GM18508 (cell line): ENCODE measurements at regions not wholly inside any gene's neighbourhood (a gene's known extent, or its start where the extent isn't known, plus 50 kb on each side); places are given as distances from the start of the nearest gene placed in this dataset.
"Not testable (repeated sequence)": the region's sequence is repeated elsewhere in the genome, so short reads cannot be mapped to it uniquely, and the experiment has no call there.

ENCODE experiments used
- ATAC-seq: cut with Tn5 transposase; IDR thresholded peaks from one replicate; pipeline ENCODE4 v1.9.1; 2021; ENCODE audit warnings: moderate number of reproducible peaks; ENCODE audit not compliant: insufficient read depth, unreplicated experiment

- ATAC-seq, result no peak
Observed at GRCh38 chr2:176876493-176877103, 336.0 kb upstream of the HNRNPA3 start.

- no peak for ATAC-seq
Observed at GRCh38 chr2:176879426-176879995, 333.1 kb upstream of the HNRNPA3 start.

DNA sequence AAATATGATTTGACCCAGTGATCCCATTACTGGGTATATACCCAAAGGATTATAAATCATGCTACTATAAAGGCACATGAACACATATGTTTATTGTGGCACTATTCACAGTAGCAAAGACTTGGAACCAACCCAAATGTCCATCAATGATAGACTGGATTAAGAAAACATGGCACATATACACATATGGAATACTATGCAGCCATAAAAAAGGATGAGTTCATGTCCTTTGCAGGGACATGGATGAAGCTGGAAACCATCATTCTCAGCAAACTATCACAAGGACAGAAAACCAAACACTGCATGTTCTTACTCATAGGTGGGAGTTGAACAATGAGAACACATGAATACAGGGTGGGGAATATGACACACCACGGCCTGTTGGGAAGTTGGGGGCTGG lies 330.5 kb upstream of the HNRNPA3 start:
- ATAC-seq, result not testable (repeated sequence)

DNA sequence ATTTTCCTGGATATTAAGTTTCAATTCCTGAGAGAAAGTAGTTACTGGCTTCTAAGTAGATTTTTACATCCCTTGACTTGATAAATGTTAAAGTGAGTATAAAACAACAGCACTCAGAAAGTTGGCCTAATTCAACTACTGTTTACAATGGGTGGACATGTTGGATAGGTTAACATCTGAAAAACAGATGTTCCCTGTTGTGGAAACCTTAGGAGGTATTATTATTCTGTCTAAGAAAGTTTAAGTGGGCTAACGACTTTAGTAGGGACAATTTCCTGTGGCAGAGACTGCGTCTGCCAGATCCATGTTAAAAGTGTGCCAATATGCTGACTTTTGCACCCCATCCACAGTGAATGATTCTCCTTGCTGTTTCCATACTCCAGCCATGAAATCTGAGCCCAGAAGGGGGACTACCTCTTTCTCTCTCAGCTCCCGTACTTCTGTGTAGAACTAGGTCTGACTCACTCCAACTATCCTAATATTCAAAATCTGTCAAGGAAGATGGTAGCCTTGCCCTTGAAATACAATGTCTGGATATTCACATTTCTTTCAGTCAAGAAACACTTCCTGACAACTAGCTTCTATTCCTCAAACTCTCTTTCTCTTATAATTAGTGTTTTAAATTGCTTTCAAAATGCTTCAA lies 327.5 kb upstream of the HNRNPA3 start:
- ATAC-seq, result no peak

DNA sequence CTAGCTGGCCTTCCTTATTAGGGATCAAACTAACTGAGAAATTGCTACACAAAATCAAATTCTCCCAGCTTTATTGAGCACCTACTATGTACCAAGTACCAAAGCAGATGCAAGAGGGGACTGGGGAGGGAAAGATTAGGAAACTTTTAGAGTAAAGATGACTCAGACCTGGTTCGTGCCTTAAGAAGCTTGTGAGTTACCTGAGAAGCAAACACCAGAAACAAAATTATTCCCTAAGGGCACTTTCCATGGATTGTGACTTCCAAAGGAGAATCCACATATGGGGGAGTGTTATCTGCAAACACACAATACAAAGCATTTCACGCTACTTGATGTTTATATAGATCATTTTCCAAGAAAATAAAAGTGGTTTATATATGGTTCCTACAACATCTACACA lies 326.9 kb upstream of the HNRNPA3 start:
- no peak for ATAC-seq

DNA sequence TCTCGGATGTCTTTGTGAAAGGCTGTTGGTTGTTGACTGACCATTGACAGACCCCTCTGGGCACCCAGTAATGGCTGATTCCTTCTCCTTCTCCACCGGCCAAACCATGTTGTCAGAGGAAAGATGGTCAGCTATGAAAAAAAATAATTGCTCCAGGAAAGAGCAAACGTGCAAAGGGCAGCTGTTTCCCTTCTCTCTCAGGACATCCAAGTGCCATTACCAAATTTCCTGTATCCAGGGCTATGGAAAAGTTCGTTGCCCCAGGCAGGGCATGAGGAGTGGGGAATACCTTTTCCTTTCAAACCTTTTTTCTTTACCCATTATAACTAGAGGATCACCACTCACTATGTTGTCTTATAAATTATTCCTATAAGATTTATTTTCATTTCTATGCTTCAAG lies 321.5 kb upstream of the HNRNPA3 start:
- no peak for ATAC-seq

- ATAC-seq, result no peak
Observed at GRCh38 chr2:176891857-176892256, 320.7 kb upstream of the HNRNPA3 start.

DNA sequence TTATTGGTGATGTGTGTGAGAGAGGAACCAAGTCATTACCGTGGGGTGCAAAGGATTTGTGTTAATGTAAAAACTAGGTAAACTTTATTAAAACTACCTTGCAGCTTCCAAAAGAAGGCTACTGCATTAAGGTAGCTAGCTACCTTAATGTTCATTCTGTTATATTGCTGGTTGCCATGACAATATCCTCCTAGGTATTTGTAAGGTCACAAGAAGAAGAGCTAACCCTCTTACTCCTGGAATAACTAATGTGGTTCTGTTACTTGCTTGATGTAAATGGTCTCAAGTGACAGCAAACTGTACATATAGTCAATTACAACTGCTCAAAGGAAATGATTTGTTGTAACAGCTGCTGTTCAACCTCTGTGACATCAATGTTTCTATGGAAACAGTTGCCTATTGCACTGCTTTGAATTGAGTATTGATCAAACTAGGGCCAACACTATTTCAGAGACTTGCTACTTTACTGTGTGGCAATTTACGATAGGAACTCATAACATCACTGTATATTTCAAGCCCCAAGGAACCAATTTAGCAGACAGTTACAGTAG lies 319.8 kb upstream of the HNRNPA3 start:
- no peak for ATAC-seq

DNA sequence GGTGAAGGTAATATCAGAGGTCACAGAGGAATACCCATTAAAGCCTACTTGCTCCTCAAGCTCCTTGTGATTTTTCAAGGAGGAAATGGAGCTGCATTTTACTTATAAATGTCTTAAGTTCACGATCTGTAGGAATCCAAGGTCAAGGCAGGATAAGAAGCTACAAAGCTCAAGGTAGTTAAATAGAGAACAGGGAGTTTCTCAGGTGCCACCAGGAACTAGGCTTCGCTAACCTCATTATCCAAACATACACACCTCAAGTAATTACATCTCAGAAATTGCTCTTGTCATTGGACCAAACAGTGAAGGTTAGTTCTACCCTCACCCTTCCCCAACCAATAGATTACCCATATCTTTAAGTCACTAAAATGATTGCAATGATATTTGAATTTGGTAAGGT lies 317.4 kb upstream of the HNRNPA3 start:
- no peak for ATAC-seq

DNA sequence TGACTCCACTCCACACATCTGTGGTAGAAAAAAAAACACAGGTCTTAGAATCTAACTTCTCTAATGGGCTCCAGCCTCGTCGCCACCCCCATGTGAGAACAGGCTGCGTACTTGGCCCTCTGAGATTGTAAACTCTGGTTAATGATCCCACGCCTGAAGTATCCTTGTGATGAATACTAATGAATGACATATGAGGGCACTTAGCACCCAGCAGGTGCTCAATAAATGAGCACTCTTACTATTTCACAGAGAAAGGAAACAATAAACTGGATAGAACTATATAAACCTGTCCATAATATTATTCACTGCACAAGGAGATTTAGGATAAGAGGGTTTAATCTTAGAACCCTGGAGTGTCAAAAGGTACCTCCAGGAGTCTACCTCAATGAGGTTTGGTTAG lies 310.1 kb upstream of the HNRNPA3 start:
- no peak for ATAC-seq

DNA sequence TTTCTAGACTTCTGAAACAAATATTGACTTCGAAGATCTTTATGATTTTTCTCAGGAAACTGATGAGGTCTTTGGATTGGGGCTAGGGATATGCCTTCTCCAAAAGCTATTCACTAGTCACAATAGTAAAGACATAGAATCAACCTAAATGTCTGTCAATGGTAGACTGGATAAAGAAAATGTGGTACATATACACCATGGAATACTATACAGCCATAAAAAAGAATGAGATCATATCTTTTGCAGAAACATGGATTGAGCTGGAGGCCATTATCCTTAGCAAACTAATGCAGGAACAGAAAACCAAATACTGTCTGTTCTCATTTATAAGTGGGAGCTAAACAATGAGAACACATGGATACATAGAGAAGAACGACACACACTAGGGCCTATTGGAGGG lies 308.5 kb upstream of the HNRNPA3 start:
- ATAC-seq, result not testable (repeated sequence)

- ATAC-seq, result no peak
Observed at GRCh38 chr2:176907341-176907740, 305.3 kb upstream of the HNRNPA3 start.

DNA sequence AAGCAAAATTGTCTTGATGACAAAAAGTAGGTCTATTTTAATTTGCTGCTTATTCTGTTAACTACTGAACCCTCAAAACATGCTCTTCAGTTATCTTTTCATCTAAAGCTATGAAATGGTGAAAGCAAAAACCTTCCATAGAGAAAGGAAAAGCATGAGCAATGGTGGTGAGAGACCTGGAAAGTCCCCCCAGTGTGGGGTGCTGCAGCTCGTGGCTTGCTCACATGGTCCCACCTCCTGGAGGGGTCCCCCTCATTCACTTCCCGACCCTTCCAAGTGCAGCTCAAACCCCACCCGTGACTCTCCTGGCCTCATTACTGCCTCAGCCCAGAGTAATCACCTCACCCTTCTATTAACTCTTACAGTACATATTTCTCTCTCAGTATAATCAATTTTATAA lies 301.8 kb upstream of the HNRNPA3 start:
- no peak for ATAC-seq

DNA sequence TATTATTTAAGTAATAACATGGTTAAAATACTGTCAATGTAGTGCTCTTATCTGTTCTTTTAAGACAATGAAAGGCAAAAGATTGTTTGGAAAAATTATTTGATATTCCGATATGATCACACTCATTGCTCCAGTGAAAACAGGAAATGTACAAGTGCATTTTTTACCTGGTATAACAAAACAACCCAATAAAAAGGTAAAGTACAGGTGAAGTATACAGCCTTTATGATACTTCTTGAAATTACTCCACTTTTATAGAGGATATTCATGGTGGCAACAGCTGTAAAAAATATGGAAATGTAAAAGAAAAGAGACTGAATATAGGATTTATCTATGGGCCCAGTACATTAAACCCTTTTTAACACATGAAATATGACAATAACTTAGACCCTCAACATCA lies 298.6 kb upstream of the HNRNPA3 start:
- ATAC-seq, result no peak

DNA sequence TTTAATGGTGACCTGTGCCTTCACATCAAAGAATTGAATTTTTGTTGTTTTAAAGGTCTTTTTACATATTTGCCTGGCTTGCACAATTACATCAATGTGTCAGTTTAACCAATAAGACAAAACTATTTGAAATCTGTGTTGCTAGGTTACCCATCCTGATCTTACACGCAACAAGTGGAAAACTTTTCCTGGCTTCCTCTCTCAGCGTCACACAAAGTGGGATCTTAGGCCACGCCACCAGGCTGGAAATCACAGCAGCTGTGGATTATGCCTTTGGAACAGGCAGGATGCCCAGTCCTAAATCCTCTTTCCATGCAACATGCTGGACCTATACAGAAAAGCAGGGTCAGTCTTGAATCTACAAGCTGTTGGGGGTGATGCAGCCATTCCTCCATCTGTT lies 298.2 kb upstream of the HNRNPA3 start:
- no peak for ATAC-seq

DNA sequence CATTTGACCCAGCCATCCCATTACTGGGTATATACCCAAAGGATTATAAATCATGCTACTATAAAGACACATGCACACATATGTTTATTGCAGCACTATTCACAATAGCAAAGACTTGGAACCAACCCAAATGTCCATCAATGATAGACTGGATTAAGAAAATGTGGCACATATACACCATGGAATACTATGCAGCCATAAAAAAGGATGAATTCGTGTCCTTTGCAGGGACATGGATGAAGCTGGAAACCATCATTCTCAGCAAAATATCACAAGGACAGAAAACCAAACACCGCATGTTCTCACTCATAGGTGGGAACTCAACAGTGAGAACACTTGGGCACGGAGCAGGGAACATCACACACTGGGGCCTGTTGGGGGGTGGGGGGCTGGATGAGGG lies 290.0 kb upstream of the HNRNPA3 start:
- ATAC-seq, result not testable (repeated sequence)

- ATAC-seq, result no peak
Observed at GRCh38 chr2:176923205-176923604, 289.4 kb upstream of the HNRNPA3 start.

DNA sequence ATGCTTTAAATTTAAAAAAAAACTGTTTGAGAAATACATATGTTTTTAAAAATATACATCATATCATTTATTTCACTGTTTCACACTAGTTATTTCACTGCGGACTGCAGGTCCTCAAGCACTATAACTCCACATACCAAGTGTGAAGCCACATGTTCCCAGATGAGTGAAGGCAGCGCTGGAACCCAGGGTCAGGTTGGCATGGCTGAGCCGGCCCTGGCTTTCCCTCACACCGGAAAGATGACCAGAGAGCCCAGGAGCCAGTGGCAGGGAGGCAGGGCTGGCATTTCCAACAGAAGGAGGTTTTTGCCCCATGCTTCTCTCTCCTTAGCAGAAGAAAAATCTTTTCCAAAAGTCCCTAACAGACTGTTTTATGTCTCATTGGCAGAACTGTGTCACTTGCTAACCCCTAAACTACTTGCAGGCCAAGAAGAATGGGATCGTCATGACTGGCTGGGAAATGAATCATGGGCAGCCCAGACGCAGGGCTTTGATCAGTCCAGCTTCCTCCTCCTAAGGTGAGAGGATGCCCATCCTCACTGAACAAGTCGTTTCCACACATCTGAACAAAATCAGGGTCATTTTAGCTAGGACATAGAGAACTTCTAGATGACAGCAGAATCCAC lies 287.6 kb upstream of the HNRNPA3 start:
- ATAC-seq, result no peak

- no peak for ATAC-seq
Observed at GRCh38 chr2:176926453-176926852, 286.1 kb upstream of the HNRNPA3 start.

DNA sequence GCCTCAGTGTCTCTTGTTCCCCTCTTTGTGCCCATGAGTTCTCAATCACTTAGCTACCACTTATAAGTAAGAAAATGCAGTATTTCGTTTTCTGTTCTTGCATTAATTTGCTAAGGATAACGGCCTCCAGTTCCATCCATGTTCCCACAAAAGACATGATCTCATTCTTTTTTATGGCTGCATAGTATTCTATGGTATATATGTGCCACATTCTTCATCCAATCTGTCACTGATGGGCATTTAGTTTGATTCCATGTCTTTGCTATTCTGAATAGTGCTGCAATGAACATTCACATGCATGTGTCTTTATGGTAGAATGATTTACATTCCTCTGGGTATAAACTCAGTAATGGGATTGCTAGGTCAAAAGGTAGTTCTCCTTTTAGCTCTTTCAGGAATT lies 283.2 kb upstream of the HNRNPA3 start:
- ATAC-seq, result not testable (repeated sequence)
